Cerebellar cortex (tissue), 1 donor: ENCODE measurements at regions not wholly inside any gene's neighbourhood (a gene's known extent, or its start where the extent isn't known, plus 50 kb on each side); places are given as distances from the start of the nearest gene placed in this dataset.

Source experiments
- DNase-seq: peaks from one replicate; pipeline ENCODE4 v3.0.0-alpha.2; 2015; ENCODE audit warnings: low spot score

GRCh38 chr11:43250309-43250708, 61.5 kb upstream of the API5 start:
- DNase-seq = no peak

- DNase-seq = no peak
These were observed 50.0 kb upstream of the API5 start for GRCh38 chr11:43261775-43262174.
